ENCODE measurements at regions not wholly inside any gene's neighbourhood (a gene's known extent, or its start where the extent isn't known, plus 50 kb on each side); places are given as distances from the start of the nearest gene placed in this dataset.

DNA sequence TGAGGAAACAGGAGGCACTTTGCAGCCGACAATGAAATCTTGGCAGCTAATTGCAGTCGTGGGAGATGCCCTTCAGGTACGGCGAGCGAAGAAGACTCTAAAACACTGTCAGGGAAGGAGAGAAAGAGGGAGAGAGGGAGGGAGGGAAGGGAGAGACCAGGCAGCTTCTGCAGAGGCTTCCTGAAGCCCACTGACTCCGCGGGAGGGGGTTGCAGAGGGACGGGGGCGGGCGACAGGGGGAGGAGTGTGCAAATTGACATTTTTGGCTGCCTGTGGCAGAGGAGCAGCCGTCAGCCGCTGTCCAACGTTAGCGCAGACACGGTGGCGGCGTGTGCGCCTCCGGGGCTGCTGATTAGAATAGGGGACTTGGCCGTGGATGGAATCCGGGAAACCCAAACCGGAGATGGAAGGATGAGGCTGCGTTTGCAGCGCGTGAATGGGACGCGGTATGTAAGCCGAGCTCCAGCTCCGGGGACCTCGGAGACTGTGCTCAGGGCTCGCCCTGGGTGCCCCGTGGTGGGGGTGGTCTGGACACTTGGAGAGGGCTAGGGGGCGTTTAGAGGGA, 849.1 kb upstream of the RBFOX1 start:
- DNase-seq: no peak

DNA sequence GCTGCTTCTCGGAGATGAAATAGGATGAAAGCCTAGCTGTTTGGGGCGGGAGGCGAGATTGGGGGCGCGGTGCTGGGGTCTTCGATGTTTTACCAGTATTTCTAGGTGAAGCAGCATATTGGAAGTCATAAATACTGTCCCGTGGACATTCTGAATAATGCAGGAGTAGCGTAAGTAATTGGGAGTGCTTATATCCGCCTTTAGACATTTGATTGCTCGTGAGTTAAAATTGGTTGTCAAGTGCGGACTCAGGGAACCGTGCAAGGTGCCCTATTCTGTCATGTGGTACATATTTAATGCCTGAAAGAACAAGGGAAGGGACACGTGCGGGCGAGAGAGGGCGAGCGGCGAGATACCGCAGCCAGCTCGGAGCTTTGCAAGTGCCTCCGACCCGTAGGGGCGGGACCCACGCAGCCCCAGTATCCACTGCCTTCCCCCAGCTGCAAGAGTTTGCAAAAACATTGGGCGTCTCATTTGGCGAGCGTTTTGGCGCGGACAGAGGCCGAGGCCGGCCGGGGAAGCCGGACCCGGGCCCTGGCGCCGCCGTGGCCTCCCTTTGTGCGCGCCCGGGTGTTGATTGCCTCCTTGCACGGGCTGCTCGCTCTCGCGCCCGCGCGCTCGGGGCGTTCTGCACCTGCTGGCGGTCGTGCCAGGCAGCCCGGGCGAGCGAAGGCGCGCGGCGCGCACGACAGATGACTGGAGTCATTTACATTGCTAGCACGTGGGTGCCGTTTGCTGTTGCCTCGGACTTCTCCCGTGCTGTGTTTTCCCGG, 849.8 kb upstream of the RBFOX1 start:
- DNase-seq: no peak

DNA sequence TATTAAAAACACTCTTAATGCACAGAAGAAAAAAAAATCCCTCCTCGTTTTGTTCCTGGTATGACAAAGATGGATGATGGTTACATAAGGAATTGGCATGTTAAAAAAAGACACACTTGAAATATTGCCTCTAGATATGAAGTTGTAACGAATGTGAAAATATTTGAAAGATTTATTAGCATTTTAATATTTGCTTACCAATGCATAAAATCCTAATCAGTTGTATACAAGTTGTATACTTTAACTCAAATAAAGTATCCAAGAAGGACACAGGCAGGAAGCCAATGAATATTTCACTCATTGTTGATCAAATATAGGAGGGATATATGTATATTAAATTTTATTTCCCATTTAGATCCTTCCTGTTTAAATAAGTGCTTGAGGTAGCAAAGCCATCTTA, 850.8 kb upstream of the RBFOX1 start:
- DNase-seq: no peak

DNA sequence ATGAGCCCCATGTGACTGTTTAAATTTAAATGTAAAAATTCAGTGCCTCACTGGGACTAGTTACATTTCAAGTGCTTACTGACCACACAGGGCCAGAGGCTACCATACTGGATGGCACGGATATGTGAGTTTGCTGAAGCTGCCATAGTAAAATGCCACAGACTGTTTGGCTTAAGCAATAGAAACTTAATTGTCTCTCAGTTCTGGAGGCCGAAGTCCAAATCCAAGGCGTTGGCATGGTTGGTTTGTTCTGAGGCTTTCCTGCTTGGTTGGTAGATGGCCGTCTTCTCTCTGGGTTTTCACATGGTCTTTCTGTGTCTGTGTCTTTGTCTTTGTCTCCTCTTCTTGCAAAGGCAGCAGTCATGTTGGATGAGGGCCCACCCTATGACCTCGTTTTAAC, 878.9 kb upstream of the RBFOX1 start:
- DNase-seq: no peak

DNA sequence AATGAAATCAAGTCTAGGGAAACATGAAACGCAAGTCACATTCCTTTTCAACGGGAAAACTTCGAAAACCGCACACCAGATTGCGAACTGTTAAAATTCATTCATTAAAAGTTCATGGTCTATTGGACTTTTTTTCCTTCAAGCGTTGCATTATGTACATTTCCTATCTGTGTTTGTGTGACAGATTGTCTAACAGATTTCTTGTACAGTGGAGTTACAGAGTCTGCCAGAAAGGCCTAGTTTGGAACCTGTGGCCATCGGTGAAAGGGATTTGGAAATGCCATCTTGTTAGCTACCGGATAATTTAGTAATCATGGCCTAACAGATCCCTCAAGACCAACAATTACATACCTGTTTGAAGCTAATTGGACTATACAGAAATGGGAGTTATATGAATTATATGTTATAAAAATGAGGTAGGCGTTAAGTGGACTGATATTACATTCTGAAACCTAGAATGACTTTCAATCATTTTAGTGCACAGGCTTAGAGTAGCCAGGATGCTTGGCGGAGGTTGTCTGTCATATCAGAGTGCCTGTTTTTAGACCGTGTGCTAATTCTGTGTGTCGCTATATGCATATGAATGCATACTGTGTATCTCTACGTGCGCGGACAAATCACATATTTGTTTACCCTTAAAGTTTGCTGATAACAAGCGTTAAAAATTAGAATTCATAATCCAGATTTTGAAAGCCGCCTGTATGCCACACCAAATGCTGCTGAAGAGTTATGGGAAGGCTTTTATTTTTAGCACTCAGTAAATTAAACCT, 885.4 kb upstream of the RBFOX1 start:
- no peak for DNase-seq

DNA sequence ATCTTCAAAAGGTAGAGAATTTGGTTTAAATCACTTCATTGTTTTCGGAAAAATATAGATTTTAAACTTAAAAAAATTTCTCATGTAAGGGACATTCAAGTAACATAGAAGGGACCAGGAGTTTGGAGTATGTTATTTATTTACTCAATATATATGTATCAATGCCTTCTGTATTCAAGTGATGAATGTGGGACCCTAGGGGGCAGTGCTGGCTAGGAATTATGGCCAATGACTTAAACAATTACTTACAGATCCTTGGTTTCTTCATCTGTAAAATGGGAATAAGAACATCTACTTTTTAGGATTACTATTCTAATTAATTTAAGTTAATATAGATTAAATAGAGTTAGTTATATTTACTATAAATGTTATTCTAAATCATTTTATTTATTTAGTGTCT, 886.3 kb upstream of the RBFOX1 start:
- DNase-seq: no peak

DNA sequence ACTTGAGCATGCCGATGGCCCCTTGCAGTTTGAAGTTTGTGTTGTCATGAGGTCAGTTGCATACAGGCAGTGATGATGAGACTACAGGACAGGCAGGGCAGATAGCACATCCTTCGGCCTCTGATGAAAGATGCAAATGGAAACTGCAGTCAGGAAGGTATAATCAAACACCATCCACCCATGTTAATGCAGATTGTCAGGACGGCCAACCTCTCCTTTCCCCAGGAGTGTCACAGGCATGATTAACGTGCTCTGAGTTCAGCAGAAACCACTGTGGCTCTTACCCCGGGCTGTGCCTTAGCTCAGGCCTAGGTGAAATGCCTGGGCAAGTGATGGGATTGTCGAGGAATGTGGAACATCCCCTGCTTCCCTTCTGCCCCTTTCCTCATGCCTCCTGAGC, 893.5 kb upstream of the RBFOX1 start:
- no peak for DNase-seq

DNA sequence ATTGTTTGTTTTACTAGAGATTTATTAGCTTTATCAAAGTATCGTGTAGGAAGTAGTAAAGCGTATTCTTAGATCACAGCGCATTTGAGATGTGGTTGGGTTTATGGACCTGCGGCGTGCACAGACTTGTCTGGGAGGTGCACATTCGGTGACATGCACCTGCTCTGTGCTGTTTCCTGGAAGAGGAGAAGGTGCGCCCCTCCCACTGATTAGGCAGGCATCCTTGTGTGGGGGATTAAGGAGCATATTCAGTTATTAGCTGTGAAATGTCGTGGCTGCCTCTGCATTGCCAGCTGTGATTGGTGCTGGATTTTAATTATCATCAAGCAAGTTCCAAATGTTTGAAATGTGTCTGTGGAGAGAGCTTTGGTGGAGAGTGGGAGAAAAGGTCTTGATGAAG, 903.8 kb upstream of the RBFOX1 start:
- no peak for DNase-seq

DNA sequence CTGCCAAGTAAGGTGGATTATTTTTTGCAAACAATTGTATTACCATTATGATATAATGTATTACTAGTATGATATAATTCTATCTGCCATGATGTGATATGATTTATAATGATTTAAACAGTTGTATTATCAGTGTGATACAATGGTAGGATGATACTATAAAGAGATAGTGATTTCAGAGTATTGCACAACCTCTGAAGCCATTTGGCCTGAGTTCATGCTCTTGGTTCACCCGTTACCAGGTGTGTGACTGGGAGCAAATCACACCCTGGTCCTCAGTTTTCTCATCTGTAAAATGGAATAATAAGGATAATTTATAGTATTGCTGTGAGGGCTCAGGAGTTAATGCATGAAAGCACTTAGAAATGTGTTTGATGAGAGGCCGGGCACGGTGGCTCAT, 905.0 kb upstream of the RBFOX1 start:
- no peak for DNase-seq

DNA sequence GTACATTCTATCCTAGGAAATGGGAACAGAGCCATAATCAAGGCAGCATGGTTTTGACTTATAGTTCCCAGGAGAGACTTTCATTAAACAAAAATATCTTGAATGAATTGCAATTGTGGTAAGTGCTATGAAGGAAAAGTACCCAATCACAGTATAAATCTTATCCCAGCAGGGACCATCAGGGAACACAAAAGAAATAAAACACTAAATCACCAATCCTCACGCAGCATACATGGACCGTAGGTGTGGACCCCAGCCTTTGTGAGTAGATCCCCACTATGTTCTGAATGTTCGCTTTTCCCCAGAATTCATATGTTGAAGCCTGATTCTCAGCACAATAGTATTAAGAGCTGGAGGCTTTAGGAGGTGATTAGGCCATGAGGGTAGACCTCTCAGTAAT, 925.0 kb upstream of the RBFOX1 start:
- no peak for DNase-seq

DNA sequence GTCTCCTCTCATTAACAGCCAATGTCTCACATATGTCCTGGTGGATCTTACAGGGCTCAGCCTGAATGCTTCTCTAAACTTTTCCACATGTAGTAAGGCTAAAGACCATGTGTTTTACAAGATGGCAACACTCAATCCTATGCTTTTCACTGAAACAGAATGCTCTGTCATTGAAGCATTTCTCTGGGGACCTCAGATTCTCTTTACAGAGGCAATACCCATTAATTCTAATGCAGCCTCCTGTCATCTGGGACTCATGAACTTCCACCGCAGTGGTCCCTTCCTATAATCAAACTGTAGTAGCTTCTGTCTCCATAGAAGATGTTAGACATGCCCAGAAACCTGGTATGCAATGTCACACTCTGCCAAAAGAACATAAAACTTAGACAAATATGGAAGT, 926.6 kb upstream of the RBFOX1 start:
- no peak for DNase-seq

DNA sequence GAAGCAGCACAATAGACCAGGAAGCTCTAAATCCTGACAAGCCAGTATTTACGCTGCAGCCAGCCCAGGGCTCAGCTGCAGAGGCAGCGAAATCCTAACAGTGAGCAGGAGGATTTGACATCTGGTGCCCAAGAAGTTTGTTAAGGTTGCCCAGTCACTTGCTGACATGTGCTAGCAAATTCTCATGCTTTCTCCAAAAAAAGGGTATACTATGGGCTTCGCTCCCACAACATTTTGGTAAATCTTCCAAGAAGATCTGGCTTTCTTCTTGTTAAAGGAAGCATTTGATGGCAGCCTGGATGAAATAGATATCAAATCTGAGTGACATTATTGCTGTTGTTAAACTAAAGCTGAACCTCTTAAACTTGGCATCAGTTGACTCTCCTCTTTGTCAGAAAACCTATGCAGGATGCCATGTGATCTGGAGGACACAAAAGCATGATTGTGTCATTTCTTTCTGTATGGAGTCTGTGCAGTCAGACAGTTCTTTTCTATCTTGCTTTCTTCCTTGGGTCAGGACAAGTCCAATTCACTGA, 949.7 kb upstream of the RBFOX1 start:
- DNase-seq: no peak

DNA sequence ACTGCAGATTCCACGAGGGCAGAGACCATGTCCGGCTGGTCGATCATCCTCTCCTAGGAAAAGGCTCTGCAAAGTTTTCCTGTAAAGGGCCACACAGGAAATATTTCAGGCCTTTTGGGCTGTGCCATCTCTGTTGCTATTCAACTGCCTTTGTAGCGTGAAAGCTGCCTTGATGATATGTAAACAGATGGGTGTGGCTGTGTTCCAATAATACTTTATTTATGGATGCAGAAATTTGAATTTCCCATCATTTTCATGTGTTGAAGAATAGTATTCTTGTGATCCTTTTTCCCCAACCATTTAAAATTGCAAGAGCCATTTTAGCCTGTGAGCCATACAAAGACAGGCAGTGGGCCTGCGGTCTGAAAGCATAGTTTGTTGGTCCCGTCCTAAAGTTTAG, 950.7 kb upstream of the RBFOX1 start:
- no peak for DNase-seq

DNA sequence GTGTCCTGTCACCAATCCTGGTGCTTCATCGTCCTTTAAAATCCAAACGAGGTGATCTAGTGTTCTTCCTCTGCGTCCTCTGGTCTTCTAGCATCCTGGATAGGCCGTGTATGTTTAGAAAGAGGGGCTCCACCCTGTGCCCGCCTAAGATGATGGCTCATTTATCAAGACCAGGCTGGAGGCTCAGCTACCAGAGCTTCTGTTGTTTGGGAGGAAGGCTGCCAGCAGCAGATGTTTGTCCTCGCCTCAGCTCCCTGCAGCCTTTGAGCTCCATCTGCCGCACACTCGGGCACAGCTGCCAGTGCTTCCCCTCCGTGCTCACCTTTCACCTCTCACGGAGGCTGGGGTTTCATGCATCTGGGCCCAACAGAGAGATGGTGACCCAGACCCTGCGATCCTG, 954.7 kb upstream of the RBFOX1 start:
- no peak for DNase-seq

DNA sequence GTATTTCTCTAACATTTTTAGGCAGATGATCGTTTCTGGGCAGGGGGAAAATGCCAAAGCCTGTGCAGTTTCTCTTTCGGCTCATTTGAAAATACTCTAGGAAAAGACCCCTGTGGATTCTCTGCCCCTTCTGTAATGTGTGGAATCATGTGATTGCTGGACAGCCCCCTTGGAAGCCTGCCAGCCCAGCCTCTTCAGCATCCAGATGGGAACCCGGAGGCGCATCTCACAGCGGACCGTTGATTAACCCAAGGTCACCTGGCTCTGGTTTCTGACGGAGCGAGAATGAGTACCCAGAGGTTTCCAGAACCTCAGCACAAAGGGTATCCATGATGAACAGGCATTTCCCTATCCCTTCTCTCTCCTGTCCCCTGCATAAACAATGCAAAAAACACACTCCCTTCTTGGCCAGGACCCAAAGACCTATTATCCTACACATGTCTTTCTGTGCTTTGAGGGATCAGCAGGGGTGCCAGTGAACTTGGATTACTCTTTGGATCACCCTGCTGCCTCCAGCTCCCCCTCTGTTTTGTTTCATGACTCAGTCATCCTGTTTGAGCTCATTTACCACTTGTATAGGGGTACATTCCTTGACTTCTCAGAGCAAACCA, 957.1 kb upstream of the RBFOX1 start:
- DNase-seq: no peak

DNA sequence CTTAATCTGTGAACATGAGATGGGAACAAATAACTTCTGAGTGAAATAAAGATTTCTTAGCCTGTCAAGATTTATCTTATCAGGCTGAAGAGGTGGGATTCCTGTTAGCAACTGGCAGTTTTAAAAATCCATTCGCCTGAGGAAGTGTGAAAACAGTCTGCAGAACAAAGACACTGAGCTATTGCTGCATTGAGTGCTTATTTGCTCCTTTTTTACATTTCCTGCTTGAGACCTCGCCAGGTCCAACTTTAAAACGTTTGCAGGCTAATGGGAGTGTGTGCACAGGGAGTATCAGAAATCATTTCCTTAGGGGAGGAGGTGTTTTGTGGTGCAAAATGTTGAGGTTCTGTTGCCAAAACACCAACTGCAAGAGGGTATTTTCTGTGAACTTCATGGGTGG, 957.8 kb upstream of the RBFOX1 start:
- DNase-seq: no peak

DNA sequence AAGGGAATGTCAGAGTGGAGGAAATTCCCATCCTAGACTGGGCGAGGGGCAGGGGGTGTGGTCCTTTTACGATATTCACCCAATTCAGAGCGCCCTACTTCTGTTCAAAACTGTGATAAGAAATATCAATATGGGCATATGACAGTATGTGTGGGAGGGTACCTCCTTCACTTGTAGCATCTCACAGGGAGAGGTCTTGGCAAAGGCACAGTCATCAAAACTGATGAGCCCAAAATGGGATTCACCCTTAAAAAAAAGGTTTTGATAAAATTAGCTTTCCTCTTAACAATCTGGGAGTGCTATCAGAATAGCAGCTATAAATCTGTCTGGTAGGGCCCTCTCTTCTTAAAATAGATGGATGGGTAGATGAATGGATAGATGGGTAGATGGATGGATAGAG, 967.8 kb upstream of the RBFOX1 start:
- no peak for DNase-seq

DNA sequence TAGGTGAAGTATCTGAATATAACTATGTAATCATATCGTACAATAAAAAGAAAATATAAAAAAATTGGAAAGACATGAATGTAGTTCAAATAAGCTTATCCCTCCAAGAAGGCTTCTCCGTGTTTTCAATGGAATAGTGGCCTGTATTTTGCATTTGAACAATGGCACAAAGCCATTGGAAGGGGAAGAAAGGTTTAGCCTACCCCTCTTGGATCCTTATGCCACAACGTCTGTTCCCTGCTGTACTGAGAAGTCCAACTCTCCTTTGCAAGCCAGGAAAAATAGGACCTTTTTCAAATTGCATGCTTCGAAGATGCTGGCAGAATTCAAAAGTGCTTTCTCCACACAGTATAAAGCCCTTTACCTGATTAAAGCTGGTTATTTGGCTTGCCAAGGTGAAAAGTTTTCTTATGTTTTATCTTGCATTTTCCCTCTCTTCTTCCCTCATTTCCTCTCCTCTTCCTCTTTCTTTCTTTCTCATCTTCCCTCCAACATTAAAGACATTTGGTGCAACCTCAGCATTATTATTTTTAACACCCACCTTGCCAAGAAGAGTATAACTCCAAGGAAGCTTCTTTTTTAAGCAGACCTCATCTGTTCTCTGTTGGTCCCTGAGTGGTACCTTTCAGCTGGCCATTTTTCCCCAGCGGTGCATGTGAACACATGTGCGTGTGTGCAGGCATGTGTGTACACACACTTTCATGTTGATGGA, 968.6 kb upstream of the RBFOX1 start:
- DNase-seq: no peak

DNA sequence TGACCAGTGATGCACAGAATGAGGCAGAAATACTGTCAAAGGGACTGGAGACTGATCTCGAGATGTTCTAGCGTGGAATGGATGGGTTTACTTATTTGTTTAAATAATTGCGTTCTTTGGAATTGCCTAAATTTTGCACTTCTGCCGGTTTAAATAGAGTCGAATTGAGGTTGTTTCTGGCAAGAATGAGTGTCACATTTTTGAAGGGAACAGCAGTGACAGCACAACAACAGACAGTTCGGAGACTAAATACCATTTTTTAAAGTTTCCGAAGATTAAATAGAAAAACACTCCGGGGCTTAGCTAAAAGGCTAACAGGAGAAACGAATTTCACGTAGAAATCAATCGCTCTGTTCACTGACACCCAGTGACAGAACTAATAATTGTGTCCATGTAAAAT, 969.2 kb upstream of the RBFOX1 start:
- DNase-seq: no peak

DNA sequence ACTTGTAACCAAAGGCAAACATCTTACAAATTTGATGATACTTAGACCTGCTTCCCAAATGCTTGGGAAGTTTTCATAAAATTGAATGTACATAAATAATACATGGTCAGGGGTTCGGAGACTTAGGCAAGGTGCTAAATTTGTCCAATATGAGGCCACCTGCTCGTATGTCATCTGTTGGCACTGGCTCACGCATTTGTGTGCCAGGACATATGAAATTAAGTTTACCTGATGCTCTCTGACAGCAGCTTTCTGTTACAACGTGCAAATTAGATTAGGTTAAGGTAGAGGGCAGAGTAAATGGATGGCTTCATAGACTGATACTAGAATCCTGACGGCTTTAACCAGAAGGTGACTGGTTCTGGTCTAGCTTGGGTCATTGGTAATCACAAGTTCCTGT, 970.3 kb upstream of the RBFOX1 start:
- DNase-seq: no peak

DNA sequence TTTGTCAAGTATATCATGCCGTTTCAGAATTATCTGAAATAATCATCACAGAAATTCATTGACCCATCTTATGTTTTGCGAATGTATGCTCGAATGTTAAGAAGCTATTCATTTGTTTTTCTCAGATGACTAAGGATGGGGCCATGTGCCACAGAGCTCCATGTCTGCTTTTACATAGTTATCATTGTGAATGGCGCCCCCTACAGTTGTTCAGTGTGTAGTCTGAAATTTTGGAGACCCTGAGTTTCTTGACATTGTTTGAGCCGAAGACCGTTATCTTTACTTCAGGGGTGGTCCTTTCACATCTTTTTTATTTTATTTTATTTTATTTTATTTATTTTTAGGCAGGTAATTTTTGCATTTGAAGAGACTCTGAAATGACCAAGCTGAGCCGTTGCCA, 972.0 kb upstream of the RBFOX1 start:
- DNase-seq: no peak

DNA sequence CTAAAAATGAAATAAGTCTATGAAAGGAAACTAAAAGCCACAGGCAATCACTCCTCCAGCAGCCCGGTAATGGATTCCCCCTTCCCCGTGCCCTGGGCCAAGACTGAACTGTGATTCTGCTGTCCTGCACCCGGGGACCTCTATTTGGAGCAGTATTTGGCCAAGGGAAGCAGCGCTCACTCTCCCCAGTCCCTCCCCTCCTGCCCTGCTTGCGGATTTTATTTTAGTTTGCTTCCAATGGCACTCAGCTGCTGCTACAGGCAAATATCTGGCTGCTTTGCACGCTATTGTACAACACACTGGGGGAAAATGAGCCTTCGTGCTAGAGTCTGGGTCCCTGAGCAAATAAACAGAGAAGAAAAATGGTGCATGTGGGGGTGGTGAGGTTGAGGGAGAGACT, 975.7 kb upstream of the RBFOX1 start:
- DNase-seq: no peak

DNA sequence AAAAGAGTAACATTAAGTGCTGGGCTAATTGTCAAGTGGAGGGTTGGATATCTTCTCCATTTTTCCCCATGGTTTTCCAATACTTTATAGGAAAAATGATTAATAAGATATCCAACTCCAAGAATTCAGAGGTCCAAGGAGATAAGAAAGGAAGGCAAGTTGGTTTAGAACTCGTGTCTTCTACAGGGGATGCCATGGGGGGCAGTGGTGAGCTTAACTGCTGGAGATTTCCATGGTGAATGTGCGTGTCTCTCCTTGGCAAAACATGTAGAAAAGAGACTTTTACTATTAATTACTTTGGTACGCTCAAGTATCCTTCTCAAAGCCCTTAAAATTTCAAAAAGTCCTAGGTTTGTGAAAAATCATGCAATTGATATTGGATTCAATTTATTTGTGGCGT, 982.9 kb upstream of the RBFOX1 start:
- DNase-seq: no peak
